Suppressor macrophage (primary cell): ENCODE measurements at regions not wholly inside any gene's neighbourhood (a gene's known extent, or its start where the extent isn't known, plus 50 kb on each side); places are given as distances from the start of the nearest gene placed in this dataset.
"Not testable (repeated sequence)": the region's sequence is repeated elsewhere in the genome, so short reads cannot be mapped to it uniquely, and the experiment has no call there.

ENCODE experiments used
- DNase-seq, 4 experiments: peaks; one replicate each; pipeline ENCODE4 v3.0.0-alpha.2; 2020 to 2022

DNA sequence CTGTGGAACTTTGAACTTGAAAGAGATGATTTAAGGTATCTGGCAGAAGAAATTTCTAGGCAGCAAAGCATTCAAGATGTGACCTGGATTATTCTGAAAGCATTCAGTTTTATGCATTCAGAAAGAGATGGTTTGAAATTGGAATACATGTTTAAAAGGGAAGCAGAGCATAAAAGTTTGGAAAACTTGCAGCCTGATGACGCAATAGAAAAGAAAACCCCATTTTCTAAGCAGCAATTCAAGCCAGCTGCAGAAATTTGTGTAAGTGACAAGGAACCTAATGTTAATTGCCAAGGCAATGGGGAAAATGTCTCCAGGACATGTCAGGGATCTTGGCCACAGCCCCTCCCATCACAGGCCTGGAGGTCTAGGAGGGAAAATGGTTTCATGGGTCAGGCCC, 354.0 kb downstream of the ZNF326 start:
- no peak for DNase-seq

- DNase-seq: not testable (repeated sequence)
Measured at GRCh38 chr1:90348459-90348858, 353.5 kb downstream of the ZNF326 start.

DNA sequence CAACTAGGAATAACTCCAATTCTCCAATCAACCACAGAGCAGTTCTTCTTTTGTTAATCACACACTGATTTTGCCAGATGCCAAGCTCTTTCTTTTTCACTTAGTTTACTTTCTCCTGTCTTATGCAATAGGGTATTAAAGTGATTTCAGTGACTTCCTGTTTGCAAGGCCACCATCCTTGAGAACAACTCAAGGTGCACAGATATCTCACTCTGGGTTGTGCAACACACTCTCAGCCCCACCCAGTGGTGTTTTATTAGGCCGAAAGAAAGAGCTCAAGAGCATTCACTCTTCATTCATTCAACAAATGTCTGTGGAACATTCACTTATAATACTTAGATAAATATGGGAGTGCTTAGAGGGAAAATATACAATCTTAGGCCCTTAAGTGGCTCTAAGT, 352.5 kb downstream of the ZNF326 start:
- no peak for DNase-seq

GRCh38 chr1:90346757-90347156, 351.8 kb downstream of the ZNF326 start:
- no peak for DNase-seq

DNA sequence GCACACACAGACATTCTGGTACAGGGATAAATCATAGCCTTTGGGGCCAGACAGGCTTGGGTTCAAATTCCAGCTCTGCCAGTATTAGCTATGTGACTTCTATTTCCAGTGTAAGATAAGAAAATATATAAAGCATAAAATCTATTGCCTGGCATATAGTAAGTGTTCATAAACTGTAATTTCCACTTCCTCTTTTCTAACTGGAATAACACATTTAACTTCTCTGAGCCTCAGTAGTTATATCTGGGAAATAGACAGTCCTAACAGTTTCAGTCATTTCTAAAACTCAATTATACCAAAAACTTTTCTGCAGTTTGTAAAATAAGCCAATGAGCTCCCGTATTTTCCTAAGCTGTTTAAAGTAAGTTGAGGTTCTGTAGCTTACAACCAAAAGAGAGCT, 351.4 kb downstream of the ZNF326 start:
- no peak for DNase-seq

DNA sequence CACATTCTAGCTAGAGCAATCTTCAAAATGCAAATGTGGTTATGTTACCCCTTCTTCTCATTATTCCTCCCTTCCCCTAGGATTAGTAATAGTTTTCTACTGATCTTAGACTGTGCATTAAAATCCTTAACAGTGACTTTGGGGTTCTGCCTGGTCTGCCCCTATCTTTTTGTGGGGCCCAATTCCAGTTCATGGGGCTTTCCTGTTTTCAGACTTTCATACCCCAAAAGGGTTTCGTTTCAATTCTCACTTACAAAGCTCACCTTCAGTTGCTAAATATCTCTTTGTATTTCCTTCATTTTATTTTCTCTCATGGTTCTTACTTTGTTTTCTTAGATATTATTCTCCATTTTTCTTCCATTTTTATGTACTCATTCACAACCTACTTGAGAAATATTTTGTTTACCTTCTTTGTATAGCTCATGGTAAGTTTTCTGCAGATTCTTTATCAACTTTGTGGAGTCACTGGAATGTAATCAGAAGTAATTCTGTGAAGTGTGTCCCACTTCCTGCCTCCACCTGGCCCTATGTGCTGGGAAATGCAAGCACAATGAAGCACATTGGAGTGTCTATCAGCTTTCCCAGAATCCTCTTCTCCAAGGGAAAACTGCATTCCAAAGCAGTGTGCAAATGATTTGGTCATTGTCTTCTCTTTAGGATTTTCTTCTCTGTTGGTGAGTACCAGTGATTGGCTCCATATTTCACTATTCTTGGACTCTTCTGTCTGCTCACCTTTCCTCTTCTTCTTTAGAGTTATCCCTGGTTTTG, 350.2 kb downstream of the ZNF326 start:
- DNase-seq: no peak

- no peak for DNase-seq
Measured at GRCh38 chr1:90341516-90341915, 346.6 kb downstream of the ZNF326 start.

DNA sequence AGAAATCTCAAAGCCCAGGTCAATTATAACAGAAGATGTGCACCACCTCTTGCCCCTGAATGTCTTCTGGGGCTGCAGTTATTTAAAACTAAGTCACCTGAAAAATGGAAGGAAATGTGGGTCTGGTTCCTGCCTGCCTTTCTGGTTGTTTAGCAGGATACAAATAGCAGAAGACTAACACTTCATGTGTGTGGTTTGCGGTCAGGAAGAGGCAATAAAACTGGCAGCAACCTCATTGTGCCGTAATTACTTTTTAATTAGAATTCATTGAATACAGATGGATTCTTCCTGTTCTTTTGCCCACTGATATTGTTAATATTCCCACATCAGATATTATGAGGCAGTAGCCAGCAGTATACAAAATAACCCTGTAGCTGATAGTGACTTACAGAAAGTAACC, 345.7 kb downstream of the ZNF326 start:
- DNase-seq: no peak

DNA sequence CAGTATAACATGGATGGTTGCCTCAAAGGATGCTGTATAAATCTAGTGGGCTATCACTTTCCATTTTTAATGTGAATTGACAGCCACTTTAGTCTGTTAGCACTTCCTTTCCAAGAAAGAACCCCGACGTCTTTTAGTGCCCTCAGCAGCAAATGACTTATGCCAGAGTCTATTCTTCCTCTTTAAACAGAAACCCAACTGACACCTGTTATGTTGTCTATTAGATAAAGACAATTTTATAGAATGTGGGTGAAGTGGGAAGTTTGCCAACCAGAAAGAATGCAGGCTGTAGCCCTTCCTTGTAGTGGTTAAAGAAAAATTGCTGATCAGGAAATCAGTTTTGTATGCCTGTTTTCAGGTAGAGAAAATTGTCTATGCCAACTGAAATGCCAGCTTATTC, 344.9 kb downstream of the ZNF326 start:
- no peak for DNase-seq

DNA sequence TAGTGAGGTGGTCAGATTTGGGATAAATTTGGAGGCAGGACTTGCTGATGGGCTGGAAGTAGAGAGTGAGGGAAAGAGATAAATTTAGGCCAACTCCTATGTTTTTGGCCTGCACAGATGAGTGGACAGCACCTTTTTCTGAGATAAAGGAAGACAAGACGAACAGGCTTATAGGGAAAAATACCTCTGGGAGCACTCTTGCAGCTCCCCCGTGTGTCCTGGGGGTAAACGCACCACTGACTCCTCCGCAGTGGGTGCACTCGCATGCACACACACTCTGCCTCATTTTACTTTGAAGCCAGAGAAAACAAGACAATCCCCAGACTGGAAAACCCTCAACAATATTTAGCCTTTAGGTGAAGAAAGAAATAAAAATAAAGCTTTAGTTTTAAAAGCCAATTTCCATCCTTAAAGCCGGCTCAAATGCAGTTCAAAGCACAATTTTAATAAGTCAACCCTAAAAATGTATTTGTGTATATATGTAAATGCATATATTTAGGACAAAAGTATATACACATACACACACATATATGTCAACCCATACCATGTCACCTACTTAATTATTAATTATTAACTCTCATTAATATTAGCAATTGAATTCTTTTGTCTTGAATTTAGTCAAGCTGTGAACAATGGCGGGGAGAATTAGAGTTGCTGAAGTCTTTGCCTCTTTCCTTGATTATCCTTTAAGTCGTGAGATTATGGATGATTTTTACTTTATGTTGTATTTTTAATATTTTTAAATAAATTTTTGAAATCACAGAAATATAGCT, 341.8 kb downstream of the ZNF326 start:
- DNase-seq: no peak

DNA sequence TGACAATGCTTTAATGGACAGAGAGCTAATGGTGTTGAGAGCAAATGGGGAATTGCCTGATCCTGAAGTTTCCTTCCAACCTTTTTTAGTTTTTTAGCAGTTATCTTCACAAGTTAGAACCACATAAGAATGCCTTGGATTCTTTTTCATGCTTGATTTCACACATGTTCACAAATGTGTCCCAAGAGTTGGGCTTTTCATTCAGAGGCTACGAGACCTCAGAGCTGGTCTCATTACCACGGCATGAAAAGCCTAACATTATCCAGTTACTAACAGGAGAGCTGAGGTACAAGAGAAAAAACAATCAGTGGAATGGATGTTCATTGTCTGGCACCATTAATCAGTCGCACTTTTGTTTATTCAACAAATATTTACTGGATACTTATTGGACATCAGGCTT, 340.6 kb downstream of the ZNF326 start:
- no peak for DNase-seq

DNA sequence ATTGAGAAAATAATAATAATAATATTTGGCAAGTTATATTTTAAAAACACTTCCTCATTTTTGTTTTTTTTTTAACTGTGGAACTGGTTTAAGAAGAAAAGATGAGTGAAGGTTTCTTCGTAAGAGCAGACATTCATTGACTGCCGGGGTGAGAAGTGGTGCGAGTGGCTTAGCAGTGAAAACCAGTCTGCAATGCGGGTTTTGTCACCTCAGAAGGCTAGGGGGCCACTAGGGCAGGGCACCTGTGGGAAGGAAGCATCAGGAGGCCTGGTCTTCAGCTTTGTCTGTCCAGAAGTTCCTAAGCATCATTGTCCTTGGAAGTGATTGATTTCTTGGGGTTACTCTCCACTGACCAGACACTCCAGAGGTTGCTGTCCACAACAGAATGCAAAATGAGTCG, 339.2 kb downstream of the ZNF326 start:
- no peak for DNase-seq

GRCh38 chr1:90325168-90325567, 330.3 kb downstream of the ZNF326 start:
- peak; percentile 20 to 82 (median 52) for DNase-seq

- DNase-seq: no peak
Measured at GRCh38 chr1:90322186-90322585, 327.3 kb downstream of the ZNF326 start.

DNA sequence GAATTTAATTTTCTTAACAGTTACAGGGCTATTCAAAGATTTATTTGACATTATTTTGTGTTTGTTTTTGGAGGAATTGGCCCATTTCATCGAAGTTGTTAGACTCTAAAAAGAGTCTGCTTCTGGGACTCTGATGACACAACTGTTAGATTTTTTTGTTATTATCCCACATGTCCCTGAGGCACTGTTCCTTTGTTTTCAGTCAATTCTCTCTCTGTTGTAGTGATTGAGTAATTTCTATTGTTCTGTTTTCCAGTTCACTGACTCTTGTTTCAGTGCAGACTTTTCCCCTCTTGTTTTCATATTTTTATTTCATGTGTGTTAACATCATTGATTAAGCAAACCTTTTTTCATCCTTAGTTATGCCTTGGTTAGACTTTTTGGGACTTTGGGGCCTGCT, 325.0 kb downstream of the ZNF326 start:
- DNase-seq: no peak

GRCh38 chr1:90318431-90318830, 323.5 kb downstream of the ZNF326 start:
- DNase-seq: no peak

GRCh38 chr1:90317628-90318027, 322.7 kb downstream of the ZNF326 start:
- no peak for DNase-seq

- DNase-seq: no peak
Measured at GRCh38 chr1:90314533-90314932, 319.6 kb downstream of the ZNF326 start.

GRCh38 chr1:90313778-90314177, 318.9 kb downstream of the ZNF326 start:
- no peak for DNase-seq

DNA sequence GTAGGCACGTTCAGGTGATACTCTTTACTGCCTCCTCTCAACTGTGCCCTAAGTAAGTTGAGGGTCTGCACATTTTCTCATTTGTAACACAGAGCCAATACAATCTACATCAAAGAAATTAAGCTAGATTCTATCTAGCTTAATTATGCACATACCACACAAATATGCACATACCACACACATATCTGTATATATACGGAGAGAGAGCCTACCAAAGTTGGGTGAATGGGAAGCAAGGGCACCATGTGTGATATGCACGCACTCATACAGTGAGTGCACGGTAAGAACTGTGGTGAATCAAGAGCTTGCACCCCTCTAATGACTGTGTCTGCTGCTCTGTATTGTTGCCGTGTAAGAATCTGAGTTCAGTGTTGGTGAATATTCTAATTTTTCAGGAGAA, 314.9 kb downstream of the ZNF326 start:
- no peak for DNase-seq

DNA sequence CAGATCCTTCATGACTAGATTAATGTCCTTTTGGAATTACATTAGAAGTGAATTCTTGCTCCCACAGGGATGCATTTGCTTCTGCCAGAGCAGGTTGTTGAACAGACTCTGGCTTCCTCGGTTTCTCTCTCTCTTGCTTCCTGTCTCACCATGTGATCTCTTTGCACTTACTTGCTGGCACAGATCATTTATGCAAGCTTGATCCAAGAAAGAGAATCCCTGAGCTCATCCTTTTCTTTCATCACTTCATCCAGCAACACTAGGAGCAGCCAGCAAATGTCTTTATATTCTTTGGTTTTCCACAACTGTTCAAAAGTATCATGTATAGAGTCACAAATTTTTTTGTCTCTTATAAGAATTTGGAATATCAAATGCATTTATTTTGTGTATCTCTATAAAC, 313.5 kb downstream of the ZNF326 start:
- no peak for DNase-seq

GRCh38 chr1:90305577-90305976, 310.7 kb downstream of the ZNF326 start:
- DNase-seq: no peak

DNA sequence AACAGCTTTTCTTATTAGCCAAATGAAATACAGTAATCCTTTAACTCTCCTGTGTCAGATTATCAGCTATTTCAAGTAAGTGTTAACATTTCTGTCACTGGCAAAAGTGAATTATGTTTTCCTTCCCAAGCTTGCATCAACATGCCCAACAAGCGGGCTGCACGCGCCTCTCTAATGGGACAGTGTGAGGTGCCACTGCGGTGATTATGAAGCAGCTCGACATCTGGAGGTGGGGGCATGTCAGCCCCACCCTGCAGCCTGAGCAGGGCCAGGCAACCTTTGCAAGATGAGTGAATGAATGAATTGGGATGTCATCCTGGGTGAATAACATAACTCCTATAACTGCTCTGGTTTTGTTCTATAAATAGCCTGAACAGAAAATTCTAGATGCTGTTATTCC, 301.4 kb downstream of the ZNF326 start:
- DNase-seq: no peak

DNA sequence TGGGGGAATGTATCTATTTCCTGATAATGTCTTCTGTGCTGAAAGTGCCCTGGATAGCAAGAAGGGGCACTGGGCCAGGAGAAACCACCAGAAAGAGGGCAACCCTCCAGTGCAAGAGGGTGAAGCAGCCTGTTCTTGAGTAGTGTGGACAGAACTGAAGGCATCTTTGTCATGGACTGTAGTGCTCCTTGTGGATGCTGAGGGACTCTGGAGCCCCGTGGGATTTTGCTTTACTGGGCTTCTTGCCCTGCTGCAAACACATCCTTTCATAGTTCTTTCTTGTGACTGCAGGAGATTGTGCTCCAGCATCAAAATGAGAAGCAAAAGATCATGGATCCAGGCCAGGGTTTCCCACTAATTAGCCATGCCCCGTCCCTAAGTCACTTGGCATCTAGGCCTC, 300.6 kb downstream of the ZNF326 start:
- DNase-seq: no peak
